Body of pancreas (tissue), 4 donors: ENCODE measurements at regions not wholly inside any gene's neighbourhood (a gene's known extent, or its start where the extent isn't known, plus 50 kb on each side); places are given as distances from the start of the nearest gene placed in this dataset.

Experiments
- POLR2A ChIP-seq, 3 donors: fragments of 450-650 bp; IDR thresholded peaks; one replicate each; pipeline ENCODE4 v1.6.1; 2016; ENCODE audit warnings: antibody characterized with exemption in 3 of 3, mild to moderate bottlenecking in 2 of 3
- TF ChIP-seq, protein P1 (sequence below), 7 experiments: fragments of 450-650 bp in 4 of 7; fragments of 200-600 bp in 3 of 7; sonication (generic) in 3 of 7; IDR thresholded peaks; one replicate each; pipeline ENCODE4 v1.5.1; 2016 to 2019; ENCODE audit warnings: antibody characterized with exemption in 7 of 7

DNA sequence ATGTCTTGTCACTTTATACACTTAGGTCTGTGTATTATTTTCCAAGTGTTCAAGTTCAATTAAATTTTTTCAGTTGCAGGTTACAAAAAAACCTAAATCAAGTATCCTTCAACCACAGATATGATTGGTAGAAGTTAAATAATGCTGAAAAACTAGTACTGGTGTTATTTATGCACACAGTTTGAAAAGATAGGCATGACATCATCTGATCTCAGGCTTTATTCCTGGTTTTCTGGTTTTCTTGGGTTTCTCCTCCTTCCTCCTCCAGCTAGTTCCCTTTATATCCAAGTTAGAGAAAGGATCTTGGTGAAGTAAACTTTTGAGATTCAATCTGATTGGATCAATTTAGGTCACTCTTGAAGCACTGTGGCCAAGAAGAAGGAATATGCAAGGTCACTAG is 1201.1 kb upstream of the B3GALT2 start:
- TF ChIP-seq POLR2A (IDR thresholded peaks at IDR 0.05) = no peak
- TF ChIP-seq, protein P1, sequence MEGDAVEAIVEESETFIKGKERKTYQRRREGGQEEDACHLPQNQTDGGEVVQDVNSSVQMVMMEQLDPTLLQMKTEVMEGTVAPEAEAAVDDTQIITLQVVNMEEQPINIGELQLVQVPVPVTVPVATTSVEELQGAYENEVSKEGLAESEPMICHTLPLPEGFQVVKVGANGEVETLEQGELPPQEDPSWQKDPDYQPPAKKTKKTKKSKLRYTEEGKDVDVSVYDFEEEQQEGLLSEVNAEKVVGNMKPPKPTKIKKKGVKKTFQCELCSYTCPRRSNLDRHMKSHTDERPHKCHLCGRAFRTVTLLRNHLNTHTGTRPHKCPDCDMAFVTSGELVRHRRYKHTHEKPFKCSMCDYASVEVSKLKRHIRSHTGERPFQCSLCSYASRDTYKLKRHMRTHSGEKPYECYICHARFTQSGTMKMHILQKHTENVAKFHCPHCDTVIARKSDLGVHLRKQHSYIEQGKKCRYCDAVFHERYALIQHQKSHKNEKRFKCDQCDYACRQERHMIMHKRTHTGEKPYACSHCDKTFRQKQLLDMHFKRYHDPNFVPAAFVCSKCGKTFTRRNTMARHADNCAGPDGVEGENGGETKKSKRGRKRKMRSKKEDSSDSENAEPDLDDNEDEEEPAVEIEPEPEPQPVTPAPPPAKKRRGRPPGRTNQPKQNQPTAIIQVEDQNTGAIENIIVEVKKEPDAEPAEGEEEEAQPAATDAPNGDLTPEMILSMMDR (IDR thresholded peaks at IDR 0.05) = no peak
